D721Med (cell line): ENCODE measurements at regions not wholly inside any gene's neighbourhood (a gene's known extent, or its start where the extent isn't known, plus 50 kb on each side); places are given as distances from the start of the nearest gene placed in this dataset.

Source experiments
- DNase-seq: peaks from one replicate; pipeline ENCODE4 v3.0.0; 2011; ENCODE audit warnings: low spot score; ENCODE audit not compliant: insufficient read length
- FAIRE-seq: peaks from 2 replicates; lab custom pipeline; 2011; peaks lifted over from hg19 to GRCh38; lab: Jason Lieb, UNC
- CTCF ChIP-seq: IDR thresholded peaks from 2 replicates; pipeline ENCODE4 v1.5.1; 2012; ENCODE audit warnings: mild to moderate bottlenecking, control low read depth; ENCODE audit not compliant: insufficient read depth; ENCODE audit errors: missing control alignments

- TF ChIP-seq CTCF: no peak
- FAIRE-seq (no peak), DNase-seq (no peak)
Observed at GRCh38 chr4:126466848-126467247, 1152.1 kb downstream of the FAT4 start.

GRCh38 chr4:126468144-126468543, 1153.4 kb downstream of the FAT4 start:
- FAIRE-seq (no peak), DNase-seq (no peak)
- no peak for TF ChIP-seq CTCF

GRCh38 chr4:126470862-126471261, 1156.1 kb downstream of the FAT4 start:
- TF ChIP-seq CTCF: no peak
- no peak for DNase-seq
- no peak for FAIRE-seq

- FAIRE-seq: no peak
- no peak for DNase-seq
- TF ChIP-seq CTCF: no peak
Observed at GRCh38 chr4:126475730-126476129, 1157.0 kb upstream of the INTU start.

GRCh38 chr4:126479709-126480108, 1153.0 kb upstream of the INTU start:
- no peak for DNase-seq
- TF ChIP-seq CTCF: no peak
- FAIRE-seq: no peak

- no peak for TF ChIP-seq CTCF
- FAIRE-seq (peak; percentile 16), DNase-seq (no peak)
Observed at GRCh38 chr4:126482311-126482710, 1150.4 kb upstream of the INTU start.

GRCh38 chr4:126486377-126486776, 1146.4 kb upstream of the INTU start:
- no peak for TF ChIP-seq CTCF
- DNase-seq (no peak), FAIRE-seq (no peak)
